WI38 (cell line): ENCODE measurements at regions not wholly inside any gene's neighbourhood (a gene's known extent, or its start where the extent isn't known, plus 50 kb on each side); places are given as distances from the start of the nearest gene placed in this dataset.

ENCODE experiments used
- H3K4me3 ChIP-seq: 2 replicates; pipeline ENCODE4 v1.5.1; 2011; ENCODE audit warnings: low read depth, mild to moderate bottlenecking, control low read depth, low read length
- TF ChIP-seq, protein P1 (sequence below): IDR thresholded peaks from 2 replicates; pipeline ENCODE4 v1.5.1; 2012; ENCODE audit warnings: low read depth, mild to moderate bottlenecking, control low read depth, low read length

DNA sequence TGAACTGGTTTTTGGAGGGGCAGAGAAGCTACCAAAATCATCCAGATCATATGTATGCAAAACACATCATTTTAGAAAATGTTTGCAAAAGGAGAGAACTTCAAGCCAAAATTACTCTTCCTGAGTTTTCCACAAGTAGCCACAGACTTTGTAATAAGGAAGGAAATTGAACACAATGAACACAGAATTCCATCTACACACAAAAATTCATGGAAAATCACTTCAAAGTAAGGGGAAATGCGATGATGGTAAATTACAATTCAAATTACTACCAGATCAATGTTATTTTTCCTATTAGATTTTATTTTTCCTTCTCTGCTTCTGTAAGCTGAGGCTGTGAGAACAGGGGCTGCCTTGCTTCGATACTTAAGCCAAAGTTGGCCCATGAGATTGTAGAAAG, 172.1 kb upstream of the ARL4C start:
- H3K4me3 ChIP-seq: no peak overlapping the region
- TF ChIP-seq, protein P1, sequence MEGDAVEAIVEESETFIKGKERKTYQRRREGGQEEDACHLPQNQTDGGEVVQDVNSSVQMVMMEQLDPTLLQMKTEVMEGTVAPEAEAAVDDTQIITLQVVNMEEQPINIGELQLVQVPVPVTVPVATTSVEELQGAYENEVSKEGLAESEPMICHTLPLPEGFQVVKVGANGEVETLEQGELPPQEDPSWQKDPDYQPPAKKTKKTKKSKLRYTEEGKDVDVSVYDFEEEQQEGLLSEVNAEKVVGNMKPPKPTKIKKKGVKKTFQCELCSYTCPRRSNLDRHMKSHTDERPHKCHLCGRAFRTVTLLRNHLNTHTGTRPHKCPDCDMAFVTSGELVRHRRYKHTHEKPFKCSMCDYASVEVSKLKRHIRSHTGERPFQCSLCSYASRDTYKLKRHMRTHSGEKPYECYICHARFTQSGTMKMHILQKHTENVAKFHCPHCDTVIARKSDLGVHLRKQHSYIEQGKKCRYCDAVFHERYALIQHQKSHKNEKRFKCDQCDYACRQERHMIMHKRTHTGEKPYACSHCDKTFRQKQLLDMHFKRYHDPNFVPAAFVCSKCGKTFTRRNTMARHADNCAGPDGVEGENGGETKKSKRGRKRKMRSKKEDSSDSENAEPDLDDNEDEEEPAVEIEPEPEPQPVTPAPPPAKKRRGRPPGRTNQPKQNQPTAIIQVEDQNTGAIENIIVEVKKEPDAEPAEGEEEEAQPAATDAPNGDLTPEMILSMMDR: no peak

DNA sequence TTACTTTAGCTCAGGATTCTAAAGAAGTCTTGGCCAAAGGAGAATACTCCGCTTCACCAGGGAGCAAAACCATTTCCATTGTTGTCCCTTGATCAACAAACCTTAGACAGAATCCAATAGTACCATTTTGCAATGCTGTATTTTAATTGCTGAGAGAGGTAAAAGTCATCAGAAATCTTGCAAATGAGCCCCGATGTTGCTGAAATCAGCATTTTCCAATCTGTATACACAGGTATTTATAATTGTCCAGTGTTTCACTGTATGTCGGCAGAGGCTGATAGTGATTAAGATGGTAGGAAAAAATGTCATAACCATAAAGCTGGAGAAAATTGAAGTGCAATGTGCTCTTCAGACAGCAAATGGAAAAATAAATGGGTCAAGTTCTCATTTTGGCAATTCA, 170.0 kb upstream of the ARL4C start:
- TF ChIP-seq, protein P1: no peak
- H3K4me3 ChIP-seq: no peak overlapping the region

- TF ChIP-seq, protein P1: no peak
- H3K4me3 ChIP-seq: no peak overlapping the region
Measured at GRCh38 chr2:234665304-234665703, 168.4 kb upstream of the ARL4C start.

DNA sequence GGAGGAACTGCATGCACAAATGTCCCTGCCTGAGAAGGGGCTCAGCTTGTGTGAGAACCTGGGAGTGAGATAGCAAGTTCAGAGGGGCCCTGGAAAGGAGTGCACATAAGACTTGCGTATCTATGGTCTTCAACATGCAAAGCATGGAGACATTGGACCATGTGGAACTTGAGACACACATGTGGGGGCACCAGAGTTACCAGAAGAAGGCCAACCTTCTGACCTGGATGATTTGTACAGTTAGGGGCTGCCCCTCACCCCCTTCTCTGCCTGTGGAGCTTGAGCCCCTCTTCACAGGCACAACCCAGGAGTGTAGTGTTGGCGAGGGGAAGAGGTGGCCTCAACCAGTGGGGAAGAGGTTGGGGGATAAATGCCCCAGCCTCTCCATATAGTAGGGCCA, 165.0 kb upstream of the ARL4C start:
- H3K4me3 ChIP-seq: no peak overlapping the region
- TF ChIP-seq, protein P1: no peak

DNA sequence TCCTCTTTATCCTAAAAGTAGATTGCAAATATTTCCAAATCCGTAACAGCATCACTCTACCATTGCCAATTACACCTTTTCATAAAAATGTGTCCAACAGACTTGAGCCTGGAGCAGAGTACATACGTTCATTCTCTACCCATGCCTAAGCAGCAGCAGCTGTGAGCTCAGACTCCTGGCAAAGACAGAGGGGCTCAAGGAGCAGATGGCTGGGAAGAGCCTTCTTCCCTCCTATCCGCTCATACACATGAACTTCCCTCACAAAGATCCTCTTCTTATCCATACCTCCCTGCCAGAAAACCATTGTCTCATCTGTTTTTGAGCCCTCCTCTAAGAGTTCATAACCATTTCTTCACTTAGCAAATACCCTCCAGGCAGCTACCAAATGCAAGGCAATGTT, 164.3 kb upstream of the ARL4C start:
- TF ChIP-seq, protein P1: no peak
- no peak overlapping the region for H3K4me3 ChIP-seq

DNA sequence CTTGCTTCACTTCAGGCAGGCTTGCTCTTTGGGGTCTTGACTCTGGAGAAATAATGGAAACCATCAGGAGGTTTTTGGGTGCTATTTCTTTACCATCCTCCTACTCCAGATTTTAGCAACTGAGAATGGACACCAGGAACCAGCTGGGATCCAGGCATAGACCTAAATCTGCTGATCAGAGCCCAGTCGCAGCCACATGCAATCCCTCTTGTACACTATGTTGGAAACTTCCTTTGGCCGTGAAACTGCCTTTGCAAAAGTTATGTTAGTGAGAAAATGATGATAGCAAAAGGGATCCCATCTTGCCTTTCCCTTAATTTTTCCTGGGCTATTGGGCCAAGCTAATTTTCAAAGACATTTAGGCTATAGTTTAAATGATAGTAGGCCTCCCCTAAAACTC, 158.8 kb upstream of the ARL4C start:
- H3K4me3 ChIP-seq: no peak overlapping the region
- TF ChIP-seq, protein P1: no peak

GRCh38 chr2:234650911-234651310, 154.0 kb upstream of the ARL4C start:
- no peak overlapping the region for H3K4me3 ChIP-seq
- TF ChIP-seq, protein P1: no peak

DNA sequence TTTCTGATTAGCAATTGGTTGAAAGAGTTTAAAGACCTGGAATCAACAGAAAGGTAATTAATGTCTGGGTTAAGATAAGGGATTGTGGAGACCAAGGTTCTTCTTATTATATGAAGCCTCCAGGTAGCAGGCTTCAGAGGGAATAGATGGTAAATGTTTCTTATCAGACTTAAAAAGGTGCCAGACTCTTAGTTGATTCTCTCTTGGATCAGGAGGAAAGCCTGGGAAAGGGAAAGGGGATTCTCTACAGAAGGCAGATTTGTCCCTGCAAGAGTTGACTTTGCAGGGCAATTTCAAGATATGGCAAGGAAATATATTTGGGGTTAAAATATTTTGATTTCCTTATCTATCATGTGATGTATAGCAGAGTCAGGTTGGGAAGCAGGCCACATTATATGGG, 153.1 kb upstream of the ARL4C start:
- TF ChIP-seq, protein P1: no peak
- H3K4me3 ChIP-seq: no peak overlapping the region
